GM18507 (cell line): ENCODE measurements at regions not wholly inside any gene's neighbourhood (a gene's known extent, or its start where the extent isn't known, plus 50 kb on each side); places are given as distances from the start of the nearest gene placed in this dataset.
"Not testable (repeated sequence)": the region's sequence is repeated elsewhere in the genome, so short reads cannot be mapped to it uniquely, and the experiment has no call there.

Experiments
- DNase-seq: peaks from one replicate; pipeline ENCODE4 v3.0.0; 2011; ENCODE audit warnings: low read depth; ENCODE audit not compliant: insufficient read length; ENCODE audit errors: extremely low spot score
- FAIRE-seq: peaks from 2 replicates; lab custom pipeline; 2011; peaks lifted over from hg19 to GRCh38; lab: Jason Lieb, UNC

DNA sequence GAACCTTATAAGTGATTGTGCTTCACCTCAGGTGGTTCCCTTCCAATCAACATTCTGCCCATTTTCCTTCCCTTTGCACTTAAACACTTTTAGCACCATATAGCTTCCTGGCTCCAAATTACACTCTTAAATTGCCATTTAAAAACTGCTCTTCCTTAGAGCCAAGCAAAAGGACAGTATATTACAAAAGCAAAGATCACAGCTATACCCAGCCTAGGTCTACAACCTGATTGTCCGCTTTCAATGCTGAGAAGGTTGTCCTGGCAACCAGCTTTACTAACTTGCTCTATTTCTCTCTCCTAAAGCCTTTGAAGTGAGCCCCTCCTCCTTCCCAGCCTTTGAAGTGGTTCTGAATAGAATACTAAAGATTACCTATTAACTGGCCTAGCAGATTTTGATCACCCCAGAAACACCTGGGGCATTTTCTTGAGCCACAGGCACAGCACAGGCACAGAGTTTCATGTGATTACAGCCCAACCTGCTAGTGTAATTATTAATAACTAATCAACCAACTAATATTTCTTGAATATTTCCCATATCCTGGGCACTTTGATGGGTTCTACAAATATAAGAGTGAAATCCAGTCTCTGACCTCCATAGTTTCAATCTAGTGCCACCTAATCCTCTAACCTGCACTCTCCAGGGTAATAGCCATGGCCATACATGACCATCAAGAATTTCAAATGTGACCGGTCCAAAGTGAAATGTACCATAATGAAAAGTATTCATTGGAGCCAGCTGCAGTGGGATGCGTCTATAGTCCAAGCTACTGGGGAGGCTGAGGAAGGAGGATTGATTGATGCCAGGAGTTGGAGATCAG is 63.6 kb upstream of the TRIM24 start:
- DNase-seq (peak; percentile 29), FAIRE-seq (peak; percentile 91)

DNA sequence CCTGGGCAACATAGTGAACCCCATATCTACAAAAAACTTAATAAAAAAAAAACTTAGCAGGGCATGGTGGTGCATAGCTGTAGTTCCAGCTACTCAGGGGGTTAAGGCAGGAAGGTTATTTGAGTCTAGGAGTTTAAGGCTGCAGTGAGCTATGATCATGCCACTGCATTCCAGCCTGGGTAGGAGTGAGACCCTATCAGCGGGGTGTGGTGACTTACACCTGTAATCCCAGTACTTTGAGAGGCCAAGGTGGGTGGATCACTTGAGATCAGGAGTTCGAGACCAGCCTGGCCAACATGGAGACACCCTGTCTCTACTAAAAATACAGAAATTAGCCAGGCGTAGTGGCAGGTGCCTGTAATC is 63.0 kb upstream of the TRIM24 start:
- DNase-seq, FAIRE-seq: not testable (repeated sequence)

DNA sequence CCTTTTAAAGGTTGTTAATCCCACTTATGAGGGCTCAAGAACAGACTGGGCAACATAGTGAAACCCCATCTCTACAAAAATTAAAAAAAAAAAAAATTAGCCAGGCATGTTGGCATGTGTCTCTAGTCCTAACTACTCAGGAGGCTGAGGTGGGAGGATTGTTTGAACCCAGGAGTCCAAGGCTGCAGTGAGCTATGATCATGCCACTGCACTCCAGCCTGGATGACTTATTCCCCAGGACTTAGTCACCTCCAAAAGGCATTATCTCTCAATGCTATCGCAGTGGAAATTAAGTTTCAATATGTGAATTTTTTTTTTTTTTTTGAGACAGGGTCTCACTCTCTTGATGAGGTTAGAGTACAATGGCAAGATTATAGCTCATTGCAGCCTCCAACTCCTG is 61.2 kb upstream of the TRIM24 start:
- DNase-seq (no peak), FAIRE-seq (no peak)

DNA sequence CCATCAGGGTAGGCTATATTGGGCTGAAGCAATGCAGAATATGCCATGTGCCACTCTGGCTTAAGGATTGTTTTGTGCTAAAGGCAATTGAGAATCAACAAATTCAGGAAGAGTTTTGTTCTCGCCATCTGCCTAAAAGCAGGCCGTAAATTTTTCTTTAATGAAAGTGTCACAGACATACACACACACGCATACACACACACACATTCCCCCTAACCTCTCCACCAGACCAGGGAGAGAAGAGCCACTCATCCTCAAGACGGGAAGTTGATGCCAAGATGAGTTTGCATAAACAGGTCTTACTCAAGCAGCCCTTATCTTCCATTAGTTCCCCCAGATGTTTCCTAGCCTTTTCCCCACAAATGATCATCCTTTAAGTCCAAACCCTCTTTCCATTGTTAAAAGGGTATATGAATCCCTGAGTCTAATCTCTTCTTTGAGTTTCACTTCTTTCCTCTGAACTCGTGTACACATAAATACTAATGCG is 59.6 kb upstream of the TRIM24 start:
- no peak for DNase-seq
- FAIRE-seq = no peak

DNA sequence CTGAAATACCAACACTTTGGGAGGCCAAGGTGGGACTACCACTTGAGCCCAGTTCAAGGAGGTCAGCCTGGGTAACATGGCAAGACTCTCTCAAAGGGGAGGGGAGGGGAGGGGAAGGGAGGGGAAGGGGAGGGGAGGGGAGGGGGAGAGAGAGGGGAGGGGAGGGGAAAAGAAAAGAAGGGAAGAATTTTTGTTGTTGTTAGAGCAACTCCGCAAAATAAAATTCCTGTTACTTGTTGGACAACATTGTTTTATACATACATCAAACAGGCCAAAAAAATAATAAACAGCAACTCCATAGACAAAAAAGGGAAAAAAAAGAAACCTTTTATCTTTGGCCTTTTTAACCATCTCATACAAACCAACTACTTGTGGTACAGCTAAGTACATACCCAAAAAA is 57.3 kb upstream of the TRIM24 start:
- FAIRE-seq = no peak
- DNase-seq = no peak

DNA sequence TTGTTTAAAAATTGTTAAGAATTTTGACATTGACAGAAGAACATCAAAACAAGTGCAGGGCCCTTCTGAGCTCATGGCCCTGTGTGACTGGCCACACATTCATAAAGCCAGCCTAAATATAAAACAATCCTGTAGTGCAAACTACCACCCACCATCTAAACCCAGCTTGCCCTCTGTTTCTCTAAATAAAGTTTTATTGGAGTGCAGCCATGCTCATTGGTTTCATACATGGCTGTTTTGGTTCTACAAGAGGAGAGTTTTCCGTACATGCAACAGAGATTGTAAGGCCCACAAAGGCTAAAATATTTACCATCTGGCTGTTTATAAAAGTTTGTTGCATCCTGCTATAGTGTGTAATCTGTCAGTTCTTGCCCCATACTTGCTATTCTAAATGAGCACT is 54.6 kb upstream of the TRIM24 start:
- DNase-seq = no peak
- no peak for FAIRE-seq

DNA sequence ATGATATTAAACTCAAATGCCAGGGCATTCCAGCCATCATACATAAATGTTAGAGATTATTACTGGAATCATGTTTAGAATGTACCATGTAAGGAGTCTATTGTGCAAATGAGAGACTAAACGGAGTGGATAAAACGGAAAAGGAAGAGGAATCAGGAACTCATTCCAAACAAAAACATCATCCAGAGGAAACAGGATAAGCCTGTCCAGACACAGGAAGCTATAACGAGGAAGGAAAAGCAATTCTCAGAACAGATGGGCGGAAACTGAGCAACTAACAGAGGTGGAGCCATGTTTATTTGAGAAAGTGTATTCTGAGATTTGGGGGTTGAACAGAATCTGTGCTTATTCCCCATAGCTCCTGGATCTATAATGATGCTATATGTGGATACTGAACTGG is 52.3 kb upstream of the TRIM24 start:
- FAIRE-seq (no peak), DNase-seq (no peak)
